ENCODE measurements at regions not wholly inside any gene's neighbourhood (a gene's known extent, or its start where the extent isn't known, plus 50 kb on each side); places are given as distances from the start of the nearest gene placed in this dataset.

- TF ChIP-seq CTCF (conservative IDR thresholded peaks at IDR 0.05; ENCODE audit: low read depth, low read length) (no peak), EZH2 (IDR thresholded peaks at IDR 0.05; ENCODE audit: borderline replicate concordance, low read depth, low read length, poor library complexity, severe bottlenecking) (no peak)
These were observed 59.1 kb upstream of the ELAC2 start for GRCh38 chr17:13076905-13077304.

Data from A673 (cell line).